ENCODE measurements at regions not wholly inside any gene's neighbourhood (a gene's known extent, or its start where the extent isn't known, plus 50 kb on each side); places are given as distances from the start of the nearest gene placed in this dataset.

GRCh38 chr7:34454381-34454780 is 203.6 kb upstream of the NPSR1 start:
- TF ChIP-seq CTCF (IDR thresholded peaks at IDR 0.05; ENCODE audit: low read depth, low read length), result no peak
- no peak for TF ChIP-seq EZH2phosphoT487 (IDR thresholded peaks at IDR 0.05; ENCODE audit: low read depth)

GRCh38 chr7:34457329-34457728 is 200.7 kb upstream of the NPSR1 start:
- Histone ChIP-seq H3K9me3 (ENCODE audit: insufficient read depth, low read length) (no peaks in the 10 kb centered on the region), H3K27ac (ENCODE audit: low read length) (no peak overlapping the region), H3K4me3 (ENCODE audit: low read length) (no peak overlapping the region), H3K27me3 (ENCODE audit: low read depth, low read length) (no peaks in the 10 kb centered on the region), H4K20me1 (ENCODE audit: insufficient read depth, low read length) (no peaks in the 10 kb centered on the region), H3K36me3 (replicated peaks; ENCODE audit: low read depth, low read length) (no peaks in the 10 kb centered on the region), H3K9ac (ENCODE audit: low read length) (no peak overlapping the region), H3K4me1 (ENCODE audit: low read length) (no peaks in the 10 kb centered on the region), H2AFZ (ENCODE audit: low read depth, low read length) (no peak overlapping the region), H3K79me2 (ENCODE audit: low read length) (no peaks in the 10 kb centered on the region), H3K4me2 (ENCODE audit: low read length) (no peak overlapping the region)
- no peak for TF ChIP-seq CTCF (IDR thresholded peaks at IDR 0.05; ENCODE audit: low read depth, low read length)
- no peak for TF ChIP-seq EZH2phosphoT487 (IDR thresholded peaks at IDR 0.05; ENCODE audit: low read depth)

More at GRCh38 chr7:34454381-34454780, 203.6 kb upstream of the NPSR1 start:
- no peaks in the 10 kb centered on the region for H4K20me1 ChIP-seq (ENCODE audit: insufficient read depth, low read length)
- no peak overlapping the region for H3K4me3 ChIP-seq (ENCODE audit: low read length)
- H3K27me3 ChIP-seq (ENCODE audit: low read depth, low read length), result no peaks in the 10 kb centered on the region
- no peak overlapping the region for H3K27ac ChIP-seq (ENCODE audit: low read length)
- H3K9me3 ChIP-seq (ENCODE audit: insufficient read depth, low read length), result no peaks in the 10 kb centered on the region
- H2AFZ ChIP-seq (ENCODE audit: low read depth, low read length), result no peak overlapping the region
- no peaks in the 10 kb centered on the region for H3K79me2 ChIP-seq (ENCODE audit: low read length)
- no peaks in the 10 kb centered on the region for H3K4me1 ChIP-seq (ENCODE audit: low read length)
- no peak overlapping the region for H3K4me2 ChIP-seq (ENCODE audit: low read length)
- no peaks in the 10 kb centered on the region for H3K36me3 ChIP-seq (replicated peaks; ENCODE audit: low read depth, low read length)
- H3K9ac ChIP-seq (ENCODE audit: low read length), result no peak overlapping the region

- no peak overlapping the region for H3K27ac ChIP-seq (ENCODE audit: low read length)
- no peak overlapping the region for H2AFZ ChIP-seq (ENCODE audit: low read depth, low read length)
- H3K79me2 ChIP-seq (ENCODE audit: low read length), result no peaks in the 10 kb centered on the region
- H3K27me3 ChIP-seq (ENCODE audit: low read depth, low read length), result no peaks in the 10 kb centered on the region
- H4K20me1 ChIP-seq (ENCODE audit: insufficient read depth, low read length), result no peaks in the 10 kb centered on the region
- no peak for TF ChIP-seq EZH2phosphoT487 (IDR thresholded peaks at IDR 0.05; ENCODE audit: low read depth)
- no peak for TF ChIP-seq CTCF (IDR thresholded peaks at IDR 0.05; ENCODE audit: low read depth, low read length)
- no peaks in the 10 kb centered on the region for H3K4me1 ChIP-seq (ENCODE audit: low read length)
- no peak overlapping the region for H3K4me2 ChIP-seq (ENCODE audit: low read length)
- no peak overlapping the region for H3K4me3 ChIP-seq (ENCODE audit: low read length)
- no peak overlapping the region for H3K9ac ChIP-seq (ENCODE audit: low read length)
- no peaks in the 10 kb centered on the region for H3K36me3 ChIP-seq (replicated peaks; ENCODE audit: low read depth, low read length)
- H3K9me3 ChIP-seq (ENCODE audit: insufficient read depth, low read length), result no peaks in the 10 kb centered on the region
Measured at GRCh38 chr7:34463830-34464229, 194.2 kb upstream of the NPSR1 start.

GRCh38 chr7:34471844-34472243 is 186.2 kb upstream of the NPSR1 start:
- no peak for TF ChIP-seq CTCF (IDR thresholded peaks at IDR 0.05; ENCODE audit: low read depth, low read length)
- TF ChIP-seq EZH2phosphoT487 (IDR thresholded peaks at IDR 0.05; ENCODE audit: low read depth), result no peak
- no peaks in the 10 kb centered on the region for H3K9me3 ChIP-seq (ENCODE audit: insufficient read depth, low read length)
- H3K27me3 ChIP-seq (ENCODE audit: low read depth, low read length), result no peaks in the 10 kb centered on the region
- no peak overlapping the region for H3K4me3 ChIP-seq (ENCODE audit: low read length)
- H3K27ac ChIP-seq (ENCODE audit: low read length), result no peak overlapping the region
- no peak overlapping the region for H3K4me2 ChIP-seq (ENCODE audit: low read length)
- H3K36me3 ChIP-seq (replicated peaks; ENCODE audit: low read depth, low read length), result no peaks in the 10 kb centered on the region
- no peaks in the 10 kb centered on the region for H4K20me1 ChIP-seq (ENCODE audit: insufficient read depth, low read length)
- H3K9ac ChIP-seq (ENCODE audit: low read length), result no peak overlapping the region
- H3K79me2 ChIP-seq (ENCODE audit: low read length), result no peaks in the 10 kb centered on the region
- H3K4me1 ChIP-seq (ENCODE audit: low read length), result no peaks in the 10 kb centered on the region
- H2AFZ ChIP-seq (ENCODE audit: low read depth, low read length), result no peak overlapping the region
